ENCODE measurements at regions not wholly inside any gene's neighbourhood (a gene's known extent, or its start where the extent isn't known, plus 50 kb on each side); places are given as distances from the start of the nearest gene placed in this dataset.

DNA sequence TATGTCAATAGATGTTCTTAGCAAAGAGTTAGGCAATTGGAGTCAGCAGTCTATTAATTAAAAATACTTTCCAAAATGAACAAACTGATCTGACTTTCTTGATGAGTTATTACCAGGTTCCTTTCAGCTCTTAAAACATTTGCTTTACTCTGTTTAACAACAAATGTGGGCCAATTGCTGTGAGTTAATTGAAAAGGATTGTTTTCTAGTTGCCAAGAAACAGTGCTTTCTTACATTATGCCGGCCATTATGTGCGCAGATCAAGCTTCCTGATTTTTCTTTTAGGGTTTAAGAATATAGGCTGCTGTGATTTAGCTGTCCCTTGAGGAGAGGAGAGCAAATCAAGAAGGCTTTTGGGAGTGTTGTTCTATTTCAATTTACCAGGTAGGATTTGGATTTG is 50.5 kb upstream of the ITPRID2 start:
- DNase-seq: no peak

Measured in NCI-H526 (cell line).